ENCODE measurements at regions not wholly inside any gene's neighbourhood (a gene's known extent, or its start where the extent isn't known, plus 50 kb on each side); places are given as distances from the start of the nearest gene placed in this dataset.

GRCh38 chr2:18803141-18803939 is 214.0 kb upstream of the NT5C1B start:
- H3K9me3 ChIP-seq (ENCODE audit: control insufficient read depth, insufficient read depth, low read length), result no peaks in the 10 kb centered on the region
- POLR2A ChIA-PET, result no interaction called here
- H3K4me3 ChIP-seq (ENCODE audit: low read depth, low read length), result no peak overlapping the region
- H3K27ac ChIP-seq (ENCODE audit: low read depth, low read length), result no peak overlapping the region
- H3K27me3 ChIP-seq (ENCODE audit: control insufficient read depth, insufficient read depth, low read length), result no peaks in the 10 kb centered on the region
- TF ChIP-seq CTCF (IDR thresholded peaks at IDR 0.05; ENCODE audit: low read depth, low read length), result no peak
- CTCF ChIA-PET, result no interaction called here
- DNase-seq (ENCODE audit: low read depth, low spot score), result no peak

- Histone ChIP-seq H3K9me3 (ENCODE audit: control insufficient read depth, insufficient read depth, low read length) (no peaks in the 10 kb centered on the region), H3K27ac (ENCODE audit: low read depth, low read length) (no peak overlapping the region), H3K4me3 (ENCODE audit: low read depth, low read length) (no peak overlapping the region), H3K27me3 (ENCODE audit: control insufficient read depth, insufficient read depth, low read length) (no peaks in the 10 kb centered on the region)
- TF ChIP-seq CTCF (IDR thresholded peaks at IDR 0.05; ENCODE audit: low read depth, low read length), result no peak
- ChIA-PET CTCF (no interaction called here), POLR2A (interaction anchor here (0.7 kb wide), 1 partner anchor 558 kb away, joined by 3 read pairs; the partner anchor contains the start of gene OSR1)
- no peak for DNase-seq (ENCODE audit: low read depth, low spot score)
These were observed 211.0 kb upstream of the NT5C1B start for GRCh38 chr2:18800240-18800971.

- Histone ChIP-seq H3K9me3 (ENCODE audit: control insufficient read depth, insufficient read depth, low read length) (no peaks in the 10 kb centered on the region), H3K4me3 (ENCODE audit: low read depth, low read length) (no peak overlapping the region), H3K27ac (ENCODE audit: low read depth, low read length) (no peak overlapping the region), H3K27me3 (ENCODE audit: control insufficient read depth, insufficient read depth, low read length) (no peaks in the 10 kb centered on the region)
- ChIA-PET POLR2A (interaction anchor here (0.7 kb wide), 1 partner anchor 559 kb away, joined by 3 read pairs; the partner anchor contains the start of gene OSR1), CTCF (interaction anchor here (1.2 kb wide), 1 partner anchor 280 kb away, joined by 6 read pairs; no protein-coding TSS in a partner anchor)
- TF ChIP-seq CTCF (IDR thresholded peaks at IDR 0.05; ENCODE audit: low read depth, low read length), result no peak
- DNase-seq (ENCODE audit: low read depth, low spot score), result no peak
These were observed 210.0 kb upstream of the NT5C1B start for GRCh38 chr2:18799397-18799796.

GRCh38 chr2:18797133-18797845 is 207.9 kb upstream of the NT5C1B start:
- H3K9me3 ChIP-seq (ENCODE audit: control insufficient read depth, insufficient read depth, low read length), result no peaks in the 10 kb centered on the region
- POLR2A ChIA-PET, result interaction anchor here (0.6 kb wide), 1 partner anchor 97 kb away, joined by 3 read pairs; no protein-coding TSS in a partner anchor
- H3K27me3 ChIP-seq (ENCODE audit: control insufficient read depth, insufficient read depth, low read length), result no peaks in the 10 kb centered on the region
- H3K4me3 ChIP-seq (ENCODE audit: low read depth, low read length), result no peak overlapping the region
- no peak overlapping the region for H3K27ac ChIP-seq (ENCODE audit: low read depth, low read length)
- CTCF ChIA-PET, result no interaction called here
- no peak for TF ChIP-seq CTCF (IDR thresholded peaks at IDR 0.05; ENCODE audit: low read depth, low read length)
- DNase-seq (ENCODE audit: low read depth, low spot score), result no peak
